HCT116 (cell line): ENCODE measurements at regions not wholly inside any gene's neighbourhood (a gene's known extent, or its start where the extent isn't known, plus 50 kb on each side); places are given as distances from the start of the nearest gene placed in this dataset.

Experiments used
- CEBPB ChIP-seq: IDR thresholded peaks from 2 replicates; pipeline ENCODE4 v1.6.1; 2012; ENCODE audit warnings: low read depth
- CTCF ChIP-seq, 3 experiments: fragments of 200-600 bp in 1 of 3; sonication (generic) in 1 of 3; IDR thresholded peaks in 2 of 3; conservative IDR thresholded peaks in 1 of 3; 2 replicates each; pipeline ENCODE4 v1.5.1; 2012 to 2017; ENCODE audit warnings: low read depth in 2 of 3, low read length in 2 of 3, antibody characterized with exemption in 1 of 3, borderline replicate concordance in 1 of 3, control low read depth in 1 of 3, mild to moderate bottlenecking in 1 of 3, mixed read lengths in 1 of 3, mixed run types in 1 of 3, moderate library complexity in 1 of 3; ENCODE audit not compliant: insufficient read depth in 1 of 3
- EZH2phosphoT487 ChIP-seq: fragments of 200-600 bp; IDR thresholded peaks from 2 replicates; pipeline ENCODE4 v1.6.1; 2018; ENCODE audit warnings: antibody characterized with exemption, borderline replicate concordance
- POLR2A ChIP-seq: IDR thresholded peaks from 2 replicates; pipeline ENCODE4 v1.7.0; 2011; ENCODE audit warnings: borderline replicate concordance; ENCODE audit not compliant: insufficient read depth, insufficient read length; ENCODE audit errors: extremely low read depth
- REST ChIP-seq: IDR thresholded peaks from 2 replicates; pipeline ENCODE4 v1.6.1; 2012; ENCODE audit warnings: low read depth
- SIN3A ChIP-seq: IDR thresholded peaks from 2 replicates; pipeline ENCODE4 v1.6.1; 2012; ENCODE audit warnings: low read depth
- YY1 ChIP-seq: IDR thresholded peaks from 2 replicates; pipeline ENCODE4 v1.6.1; 2011; ENCODE audit warnings: low read length, low read depth, moderate library complexity, mild to moderate bottlenecking; ENCODE audit not compliant: insufficient replicate concordance; ENCODE audit errors: extremely low read depth
- ZNF274 ChIP-seq: fragments of 200-500 bp; sonication (Bioruptor generic); IDR thresholded peaks from 2 replicates; pipeline ENCODE4 v1.6.1; 2014; ENCODE audit warnings: mild to moderate bottlenecking, low read depth, low read length, inconsistent platforms

GRCh38 chr9:96075757-96076156, 200.3 kb downstream of the ERCC6L2 start:
- TF ChIP-seq REST (no peak), CEBPB (no peak), SIN3A (no peak), POLR2A (no peak), CTCF (IDR thresholded peaks at IDR 0.05 in 2 of 3, conservative IDR thresholded peaks at IDR 0.05 in 1 of 3; ENCODE audit: borderline replicate concordance in 1 of 3, insufficient read depth in 1 of 3, low read depth in 2 of 3, low read length in 2 of 3) (no peak), YY1 (no peak), EZH2phosphoT487 (no peak), ZNF274 (no peak)
